LNCaP clone FGC (cell line): ENCODE measurements at regions not wholly inside any gene's neighbourhood (a gene's known extent, or its start where the extent isn't known, plus 50 kb on each side); places are given as distances from the start of the nearest gene placed in this dataset.

Experiments used
- DNase-seq: peaks from one replicate; pipeline ENCODE4 v3.0.0-alpha.2; 2011; ENCODE audit warnings: low read depth
- H3K4me3 ChIP-seq: 2 replicates; pipeline ENCODE4 v1.5.1; 2011; ENCODE audit warnings: mild to moderate bottlenecking, low read depth, low read length, control low read depth
- TF ChIP-seq, protein P1 (sequence below): IDR thresholded peaks from 2 replicates; pipeline ENCODE4 v1.5.1; 2012; ENCODE audit warnings: mild to moderate bottlenecking; ENCODE audit not compliant: control insufficient read depth, insufficient read depth; ENCODE audit errors: extremely low read depth

DNA sequence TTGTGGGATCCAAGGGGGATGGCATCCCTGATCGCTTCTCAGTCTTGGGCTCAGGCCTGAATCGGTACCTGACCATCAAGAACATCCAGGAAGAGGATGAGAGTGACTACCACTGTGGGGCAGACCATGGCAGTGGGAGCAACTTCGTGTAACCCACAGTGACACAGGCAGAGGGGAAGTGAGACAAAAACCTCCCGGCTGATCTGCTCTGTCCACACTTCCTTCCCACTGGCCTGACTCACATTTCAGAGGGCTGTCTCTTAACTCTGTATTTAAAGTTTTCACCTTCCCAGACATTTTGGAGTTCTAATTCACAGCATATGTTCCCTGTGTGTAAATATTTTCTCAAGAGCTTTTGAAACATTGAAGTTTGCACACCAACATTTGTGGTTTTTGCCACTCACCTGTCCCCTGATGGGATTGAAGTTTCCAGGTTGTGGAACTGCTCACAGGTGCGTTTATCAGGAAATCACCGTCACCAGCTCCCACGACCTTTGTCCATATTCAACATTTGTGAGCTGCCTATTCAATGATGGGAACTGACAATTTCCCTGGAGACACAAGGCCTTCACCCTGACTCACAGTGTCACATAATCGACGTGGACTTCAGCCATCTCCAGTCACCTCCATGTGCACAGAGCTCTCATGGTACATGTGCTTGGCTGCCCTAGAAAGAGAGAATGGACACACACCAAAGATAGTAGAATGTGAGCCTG is 99.2 kb downstream of the VPREB1 start:
- H3K4me3 ChIP-seq = no peak overlapping the region
- no peak for DNase-seq
- TF ChIP-seq, protein P1, sequence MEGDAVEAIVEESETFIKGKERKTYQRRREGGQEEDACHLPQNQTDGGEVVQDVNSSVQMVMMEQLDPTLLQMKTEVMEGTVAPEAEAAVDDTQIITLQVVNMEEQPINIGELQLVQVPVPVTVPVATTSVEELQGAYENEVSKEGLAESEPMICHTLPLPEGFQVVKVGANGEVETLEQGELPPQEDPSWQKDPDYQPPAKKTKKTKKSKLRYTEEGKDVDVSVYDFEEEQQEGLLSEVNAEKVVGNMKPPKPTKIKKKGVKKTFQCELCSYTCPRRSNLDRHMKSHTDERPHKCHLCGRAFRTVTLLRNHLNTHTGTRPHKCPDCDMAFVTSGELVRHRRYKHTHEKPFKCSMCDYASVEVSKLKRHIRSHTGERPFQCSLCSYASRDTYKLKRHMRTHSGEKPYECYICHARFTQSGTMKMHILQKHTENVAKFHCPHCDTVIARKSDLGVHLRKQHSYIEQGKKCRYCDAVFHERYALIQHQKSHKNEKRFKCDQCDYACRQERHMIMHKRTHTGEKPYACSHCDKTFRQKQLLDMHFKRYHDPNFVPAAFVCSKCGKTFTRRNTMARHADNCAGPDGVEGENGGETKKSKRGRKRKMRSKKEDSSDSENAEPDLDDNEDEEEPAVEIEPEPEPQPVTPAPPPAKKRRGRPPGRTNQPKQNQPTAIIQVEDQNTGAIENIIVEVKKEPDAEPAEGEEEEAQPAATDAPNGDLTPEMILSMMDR = no peak

DNA sequence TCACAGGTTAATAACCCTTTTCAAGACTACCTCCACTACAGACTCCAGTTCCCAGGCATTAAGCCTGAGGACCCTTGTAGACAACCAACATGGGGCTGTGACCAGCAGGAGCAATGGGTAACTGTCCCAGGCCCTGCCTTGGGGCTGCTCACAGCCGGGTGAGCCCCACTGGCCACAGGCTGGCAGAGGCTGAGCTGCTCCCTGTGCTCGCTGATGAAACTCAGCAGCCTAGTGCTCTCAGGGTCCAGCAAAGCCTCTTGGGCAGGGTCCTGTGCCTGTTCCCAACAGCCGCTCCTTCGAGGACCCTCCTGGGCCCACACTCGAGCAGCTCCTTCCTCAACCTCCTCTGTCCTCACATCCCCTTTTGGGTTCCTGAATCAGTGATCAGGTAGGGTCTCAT is 99.8 kb downstream of the VPREB1 start:
- H3K4me3 ChIP-seq = no peak overlapping the region
- TF ChIP-seq, protein P1 = no peak
- no peak for DNase-seq

DNA sequence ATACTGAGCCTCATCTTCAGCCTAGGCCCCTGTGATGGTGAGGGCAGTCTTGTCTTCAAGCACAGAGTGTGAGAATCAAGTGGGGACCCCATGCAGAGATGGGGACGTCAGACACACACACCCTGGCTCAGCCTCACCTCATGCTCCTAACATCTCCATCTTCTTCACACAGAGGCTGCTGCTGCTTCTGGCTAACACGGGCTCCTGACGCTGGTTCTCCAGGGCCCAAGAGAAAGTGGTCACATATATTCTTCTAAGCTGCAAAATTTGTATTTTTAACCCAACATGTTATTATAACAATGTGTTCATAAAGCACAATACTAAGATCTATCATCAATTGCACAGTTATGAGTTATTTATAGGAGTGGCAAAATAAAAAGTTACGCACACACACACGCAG is 101.2 kb downstream of the VPREB1 start:
- DNase-seq = no peak
- H3K4me3 ChIP-seq = no peak overlapping the region
- TF ChIP-seq, protein P1 = no peak

DNA sequence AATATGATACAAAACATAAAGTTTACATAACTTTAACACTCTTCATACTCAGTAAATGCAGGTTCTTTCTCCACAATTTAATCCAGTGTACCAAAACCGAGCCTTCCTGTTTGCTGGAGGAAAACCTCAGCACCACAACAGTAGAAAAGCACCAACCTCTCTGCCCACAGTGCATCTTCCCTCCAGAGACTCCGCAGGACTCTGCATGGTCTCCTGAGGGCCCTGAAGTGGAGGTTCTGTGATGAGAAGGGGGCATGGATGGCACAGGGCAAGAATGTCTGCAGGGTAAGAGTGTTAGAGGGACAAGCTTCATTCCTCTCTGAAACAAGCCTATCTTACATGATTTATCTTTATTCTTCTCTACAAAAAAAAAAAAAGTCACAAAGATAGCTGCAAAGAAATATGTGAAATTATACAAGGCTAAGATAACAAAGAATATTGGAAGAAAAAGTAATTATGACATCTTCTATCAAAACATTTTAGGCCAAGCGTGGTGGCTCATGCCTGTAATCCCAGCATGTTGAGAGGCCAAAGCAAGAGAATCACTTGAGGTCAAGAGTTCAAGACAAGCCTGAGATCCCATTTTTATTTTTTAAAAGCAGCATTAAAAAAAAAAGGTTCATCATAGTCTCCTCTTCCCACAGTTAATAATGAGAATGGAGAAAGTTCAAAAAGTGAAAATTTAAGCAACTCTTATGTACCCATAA is 102.0 kb downstream of the VPREB1 start:
- TF ChIP-seq, protein P1 = no peak
- no peak for DNase-seq
- no peak overlapping the region for H3K4me3 ChIP-seq

DNA sequence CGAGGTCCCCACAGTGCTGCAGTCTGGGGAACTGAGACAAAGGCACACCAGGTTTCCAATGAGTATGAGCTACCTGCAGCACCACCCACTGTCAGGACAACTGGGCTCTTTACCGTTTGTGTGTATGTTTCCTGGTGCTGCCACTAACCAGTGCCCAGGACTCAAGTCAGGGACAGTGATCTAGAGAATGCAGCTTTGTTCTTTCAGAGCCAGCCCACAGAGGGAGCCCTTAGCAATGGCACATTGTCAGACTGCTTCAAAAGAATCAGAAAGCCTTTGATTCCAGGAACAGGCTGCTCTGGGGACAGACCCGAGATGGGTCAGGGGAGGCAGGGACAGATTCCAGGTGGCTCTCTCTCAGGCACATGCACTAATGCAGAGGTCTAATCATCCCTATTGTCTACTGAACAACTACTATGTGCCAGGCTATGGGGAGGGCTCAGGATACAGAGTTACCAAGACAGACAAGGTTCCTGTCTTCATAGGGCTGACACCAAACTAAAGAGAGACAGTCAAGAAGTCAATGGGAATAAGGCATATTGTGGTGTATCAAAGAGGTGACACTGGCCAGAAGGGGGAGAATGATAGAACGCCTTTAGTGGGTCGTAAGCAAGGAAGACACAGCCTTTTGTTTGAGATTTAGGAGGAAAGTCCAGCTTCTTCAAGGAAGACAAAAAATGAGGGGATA is 103.7 kb downstream of the VPREB1 start:
- H3K4me3 ChIP-seq = no peak overlapping the region
- TF ChIP-seq, protein P1 = peak; percentile 30
- DNase-seq = no peak

DNA sequence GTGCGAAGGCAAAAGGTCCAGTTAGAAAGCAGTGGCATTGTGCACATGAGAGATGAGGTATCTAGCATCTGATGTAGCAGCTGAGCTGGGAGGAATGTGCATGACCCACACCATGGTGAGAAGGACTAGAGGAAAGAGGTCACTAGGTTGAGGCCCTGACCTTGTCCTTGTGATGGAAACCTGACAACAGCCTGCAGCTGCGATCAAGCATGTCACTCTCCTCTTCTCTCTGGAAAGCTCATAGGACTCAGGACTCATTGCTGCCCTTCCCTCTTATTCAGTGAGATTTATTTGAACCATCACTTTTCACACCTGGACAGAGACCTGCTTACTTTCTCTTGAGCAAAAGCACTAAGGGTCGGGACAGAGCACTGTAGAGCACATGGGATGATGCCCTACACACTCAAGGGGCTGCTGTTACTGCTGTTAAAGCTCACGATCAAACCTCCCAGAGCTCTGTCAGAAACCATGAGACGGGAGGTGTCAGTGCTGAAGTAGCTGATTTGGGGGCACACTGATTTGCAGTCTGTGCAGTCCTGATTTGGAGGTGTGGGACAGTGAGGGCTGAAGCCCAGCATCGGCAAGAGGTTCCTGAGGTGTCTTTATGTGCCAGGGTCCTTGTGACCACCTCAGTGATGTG is 104.3 kb downstream of the VPREB1 start:
- DNase-seq = no peak
- TF ChIP-seq, protein P1 = no peak
- H3K4me3 ChIP-seq = no peak overlapping the region
